HL-60 (cell line): ENCODE measurements at regions not wholly inside any gene's neighbourhood (a gene's known extent, or its start where the extent isn't known, plus 50 kb on each side); places are given as distances from the start of the nearest gene placed in this dataset.

Experiments used
- CTCF ChIP-seq: IDR thresholded peaks from one replicate; pipeline ENCODE4 v1.5.1; 2011; ENCODE audit warnings: low read length, control low read depth, inconsistent platforms; ENCODE audit not compliant: insufficient read depth
- POLR2AphosphoS5 ChIP-seq: IDR thresholded peaks from 2 replicates; pipeline ENCODE4 v1.6.1; 2012; ENCODE audit warnings: low read depth

DNA sequence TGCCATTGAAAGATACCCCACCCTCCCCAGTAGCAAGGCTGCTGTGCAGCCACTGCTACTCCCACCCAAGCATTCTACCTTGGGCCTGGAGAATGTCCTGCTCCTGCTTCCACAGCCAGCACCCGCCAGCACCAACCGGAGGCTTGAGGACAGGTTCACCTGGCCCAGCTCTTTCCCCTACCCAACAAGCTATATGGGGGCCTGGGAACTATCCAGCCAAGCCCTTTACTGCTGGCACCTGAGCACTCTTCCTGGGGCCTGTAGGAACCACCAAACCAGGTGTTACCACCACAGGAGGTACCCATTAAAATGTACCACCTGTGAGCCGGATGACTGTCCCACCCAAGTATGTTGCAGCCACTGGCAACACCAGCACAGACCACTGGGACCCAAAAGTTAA, 86.1 kb upstream of the GHR start:
- TF ChIP-seq CTCF, result no peak
- TF ChIP-seq POLR2AphosphoS5, result no peak
